Lower lobe of right lung (tissue), 2 donors: ENCODE measurements at regions not wholly inside any gene's neighbourhood (a gene's known extent, or its start where the extent isn't known, plus 50 kb on each side); places are given as distances from the start of the nearest gene placed in this dataset.

Experiments used
- ATAC-seq, 2 donors: fragments of 200-7000 bp; cut with Tn5 transposase; one replicate each; pipeline ENCODE4 v1.9.1; 2020 to 2022; ENCODE audit warnings: mild to moderate bottlenecking in 2 of 2, moderate library complexity in 2 of 2
- DNase-seq: peaks from one replicate; pipeline ENCODE4 v3.0.0-alpha.2; 2020
- H3K27ac ChIP-seq: fragments of 200-600 bp; one replicate; pipeline ENCODE4 v1.8.0; 2022
- H3K27me3 ChIP-seq: fragments of 200-600 bp; one replicate; pipeline ENCODE4 v1.8.0; 2022; ENCODE audit warnings: low read depth
- H3K36me3 ChIP-seq: fragments of 200-600 bp; one replicate; pipeline ENCODE4 v1.8.0; 2022; ENCODE audit warnings: mild to moderate bottlenecking
- H3K4me1 ChIP-seq: fragments of 200-600 bp; one replicate; pipeline ENCODE4 v1.8.0; 2022
- H3K4me3 ChIP-seq: fragments of 200-600 bp; one replicate; pipeline ENCODE4 v1.8.0; 2022; ENCODE audit warnings: mild to moderate bottlenecking
- H3K9me3 ChIP-seq: fragments of 200-600 bp; one replicate; pipeline ENCODE4 v1.8.0; 2022
- CTCF ChIP-seq: fragments of 200-600 bp; IDR thresholded peaks from one replicate; pipeline ENCODE4 v1.8.0; 2022; ENCODE audit warnings: antibody characterized with exemption, mild to moderate bottlenecking
- intact Hi-C: fragments of 100-400 bp; cut with DNase I; formaldehyde crosslinking; loops from one replicate; pipeline ENCODE4 v1.11.0; 2022
- donor health status: DM: no; HTN: yes; CAD: no; lungs with severe emphysema.

- no peak for TF ChIP-seq CTCF
- Histone ChIP-seq H3K9me3 (no peaks in the 10 kb centered on the region), H3K36me3 (no peaks in the 10 kb centered on the region), H3K4me3 (no peak overlapping the region), H3K27me3 (no peaks in the 10 kb centered on the region), H3K4me1 (no peaks in the 10 kb centered on the region), H3K27ac (no peak overlapping the region)
- intact Hi-C loops, result no loop called here
- ATAC-seq, result no peak
- DNase-seq, result no peak
Measured at GRCh38 chr3:95401693-95402092, 1338.8 kb downstream of the NSUN3 start.

GRCh38 chr3:95407709-95408463, 1345.0 kb downstream of the NSUN3 start:
- no peaks in the 10 kb centered on the region for H3K4me1 ChIP-seq
- DNase-seq (no peak), ATAC-seq (no peak)
- H3K36me3 ChIP-seq, result no peaks in the 10 kb centered on the region
- no peak for TF ChIP-seq CTCF
- no peak overlapping the region for H3K4me3 ChIP-seq
- no peaks in the 10 kb centered on the region for H3K27me3 ChIP-seq
- intact Hi-C loops, result no loop called here
- H3K9me3 ChIP-seq, result no peaks in the 10 kb centered on the region
- no peak overlapping the region for H3K27ac ChIP-seq

- Histone ChIP-seq H3K27me3 (no peaks in the 10 kb centered on the region), H3K4me3 (no peak overlapping the region), H3K27ac (no peak overlapping the region), H3K9me3 (no peaks in the 10 kb centered on the region), H3K36me3 (no peaks in the 10 kb centered on the region), H3K4me1 (no peaks in the 10 kb centered on the region)
- DNase-seq, result no peak
- intact Hi-C loops, result no loop called here
- no peak for ATAC-seq
- TF ChIP-seq CTCF, result no peak
Measured at GRCh38 chr3:95408464-95408862, 1345.6 kb downstream of the NSUN3 start.

GRCh38 chr3:95418251-95418650, 1355.4 kb downstream of the NSUN3 start:
- intact Hi-C loops, result no loop called here
- peak in 1 of 2 donors; percentile 38 for ATAC-seq

GRCh38 chr3:95424279-95424678, 1361.4 kb downstream of the NSUN3 start:
- Histone ChIP-seq H3K9me3 (no peaks in the 10 kb centered on the region), H3K4me1 (no peaks in the 10 kb centered on the region), H3K27ac (no peak overlapping the region), H3K4me3 (no peak overlapping the region), H3K27me3 (no peaks in the 10 kb centered on the region), H3K36me3 (no peaks in the 10 kb centered on the region)
- intact Hi-C loops, result no loop called here
- DNase-seq (no peak), ATAC-seq (no peak)
- no peak for TF ChIP-seq CTCF

More at GRCh38 chr3:95418251-95418650, 1355.4 kb downstream of the NSUN3 start:
- TF ChIP-seq CTCF, result no peak
- Histone ChIP-seq H3K4me3 (no peak overlapping the region), H3K27me3 (no peaks in the 10 kb centered on the region), H3K27ac (no peak overlapping the region), H3K9me3 (no peaks in the 10 kb centered on the region), H3K4me1 (no peaks in the 10 kb centered on the region), H3K36me3 (no peaks in the 10 kb centered on the region)
- no peak for DNase-seq
